HEK293 (cell line): ENCODE measurements at regions not wholly inside any gene's neighbourhood (a gene's known extent, or its start where the extent isn't known, plus 50 kb on each side); places are given as distances from the start of the nearest gene placed in this dataset.

Experiments used
- CTCF ChIA-PET: fragments of 350-600 bp; formaldehyde crosslinking; extraction: SDS; loops from one replicate; lab custom pipeline; 2021; ENCODE audit warnings: antibody characterized with exemption; lab: Yijun Ruan, JAX
- POLR2A ChIA-PET: fragments of 300-600 bp; formaldehyde crosslinking; extraction: SDS; loops from one replicate; lab custom pipeline; 2020; ENCODE audit warnings: antibody characterized with exemption, inconsistent platforms; lab: Yijun Ruan, JAX
- H3K27ac ChIP-seq: fragments of 200-500 bp; sonication (Bioruptor generic); 2 replicates; pipeline ENCODE4 v1.5.1; 2014; ENCODE audit warnings: low read depth, low read length, control low read depth, inconsistent platforms; ENCODE audit errors: extremely low read depth
- H3K36me3 ChIP-seq, 2 experiments: fragments of 200-500 bp in 1 of 2; sonication (Bioruptor generic) in 1 of 2; 1 replicate in 1 of 2; 2 replicates in 1 of 2; pipeline ENCODE4 v1.5.1; 2014 to 2017; ENCODE audit warnings: inconsistent platforms in 2 of 2, low read length in 2 of 2; ENCODE audit not compliant: control insufficient read depth in 2 of 2, insufficient read depth in 1 of 2
- H3K4me1 ChIP-seq: fragments of 200-500 bp; sonication (Bioruptor generic); 2 replicates; pipeline ENCODE4 v1.5.1; 2014; ENCODE audit warnings: mild to moderate bottlenecking, low read length, inconsistent platforms; ENCODE audit not compliant: control insufficient read depth, insufficient read depth
- H3K4me3 ChIP-seq: 2 replicates; pipeline ENCODE4 v1.5.1; 2011; ENCODE audit warnings: low read depth, mild to moderate bottlenecking, control low read depth, low read length, moderate library complexity
- H3K9me3 ChIP-seq: fragments of 200-500 bp; sonication (Bioruptor generic); 2 replicates; pipeline ENCODE4 v1.5.1; 2014; ENCODE audit warnings: low read depth, low read length, inconsistent platforms; ENCODE audit not compliant: control insufficient read depth, insufficient read depth
- PBX3 ChIP-seq: sonication (generic); formaldehyde crosslinking; IDR thresholded peaks from 2 replicates; pipeline ENCODE4 v1.8.1; 2022; ENCODE audit warnings: mild to moderate bottlenecking, moderate library complexity, missing genetic modification reagents
- PRDM10 ChIP-seq: fragments of 450-650 bp; formaldehyde crosslinking; IDR thresholded peaks from 2 replicates; pipeline ENCODE4 v1.5.1; 2016; ENCODE audit warnings: missing biosample characterization, missing genetic modification characterization
- REPIN1 ChIP-seq: fragments of 450-650 bp; formaldehyde crosslinking; IDR thresholded peaks from 2 replicates; pipeline ENCODE4 v1.5.1; 2017; ENCODE audit warnings: missing biosample characterization, missing genetic modification characterization, low read depth
- SETDB1 ChIP-seq: IDR thresholded peaks from one replicate; pipeline ENCODE4 v1.6.1; 2017; ENCODE audit warnings: mild to moderate bottlenecking, low read length, moderate library complexity, mixed read lengths; ENCODE audit not compliant: insufficient read length
- TCF7L2 ChIP-seq: IDR thresholded peaks from 2 replicates; pipeline ENCODE4 v1.6.1; 2011; ENCODE audit warnings: low read depth, mild to moderate bottlenecking, inconsistent platforms, low read length, moderate library complexity, borderline replicate concordance
- ZBTB10 ChIP-seq: fragments of 450-650 bp; formaldehyde crosslinking; IDR thresholded peaks from 2 replicates; pipeline ENCODE4 v1.5.1; 2016; ENCODE audit warnings: missing biosample characterization, missing genetic modification characterization
- ZBTB7A ChIP-seq: fragments of 450-650 bp; formaldehyde crosslinking; IDR thresholded peaks from 2 replicates; pipeline ENCODE4 v1.5.1; 2016; ENCODE audit warnings: low read depth, missing biosample characterization, missing genetic modification characterization
- ZNF114 ChIP-seq: fragments of 450-650 bp; formaldehyde crosslinking; IDR thresholded peaks from 2 replicates; pipeline ENCODE4 v1.5.0; 2017; ENCODE audit warnings: missing biosample characterization, missing genetic modification characterization
- ZNF146 ChIP-seq: fragments of 450-650 bp; formaldehyde crosslinking; IDR thresholded peaks from 2 replicates; pipeline ENCODE4 v1.5.1; 2016; ENCODE audit warnings: missing biosample characterization, missing genetic modification characterization
- ZNF202 ChIP-seq: fragments of 450-650 bp; formaldehyde crosslinking; IDR thresholded peaks from 2 replicates; pipeline ENCODE4 v1.5.1; 2016; ENCODE audit warnings: missing biosample characterization, missing genetic modification characterization, borderline replicate concordance
- ZNF362 ChIP-seq: fragments of 450-650 bp; formaldehyde crosslinking; IDR thresholded peaks from 2 replicates; pipeline ENCODE4 v1.5.1; 2016; ENCODE audit warnings: missing biosample characterization, missing genetic modification characterization
- ZNF549 ChIP-seq: fragments of 450-650 bp; IDR thresholded peaks from 2 replicates; pipeline ENCODE4 v1.5.1; 2018; ENCODE audit warnings: missing biosample characterization, missing genetic modification characterization, mild to moderate bottlenecking, inconsistent platforms, moderate library complexity
- ZNF621 ChIP-seq: fragments of 450-650 bp; formaldehyde crosslinking; IDR thresholded peaks from 2 replicates; pipeline ENCODE4 v1.5.1; 2017; ENCODE audit warnings: missing biosample characterization, missing genetic modification characterization
- ZNF639 ChIP-seq: fragments of 450-650 bp; formaldehyde crosslinking; IDR thresholded peaks from 2 replicates; pipeline ENCODE4 v1.5.1; 2016; ENCODE audit warnings: missing biosample characterization, missing genetic modification characterization
- ZNF677 ChIP-seq: fragments of 450-650 bp; IDR thresholded peaks from 2 replicates; pipeline ENCODE4 v1.5.0; 2018; ENCODE audit warnings: missing biosample characterization, mild to moderate bottlenecking, missing genetic modification characterization, moderate library complexity
- ZNF704 ChIP-seq: fragments of 450-650 bp; formaldehyde crosslinking; IDR thresholded peaks from 2 replicates; pipeline ENCODE4 v1.5.1; 2016; ENCODE audit warnings: missing biosample characterization, missing genetic modification characterization

- H3K4me1 ChIP-seq = no peaks in the 10 kb centered on the region
- no peak overlapping the region for H3K27ac ChIP-seq
- no peak overlapping the region for H3K4me3 ChIP-seq
- TF ChIP-seq ZNF146 (no peak), ZNF202 (no peak), ZNF704 (tag by site-specific recombination) (no peak), TCF7L2 (no peak), ZBTB7A (tag by site-specific recombination) (no peak), ZNF639 (no peak), ZBTB10 (tag by site-specific recombination) (no peak), ZNF549 (tag by site-specific recombination) (no peak), ZNF621 (tag by site-specific recombination) (no peak), ZNF677 (tag by site-specific recombination) (no peak), ZNF114 (no peak), REPIN1 (no peak), SETDB1 (no peak), ZNF362 (no peak), PRDM10 (tag by site-specific recombination) (no peak), PBX3 (CRISPR knock-in tag) (no peak)
- POLR2A ChIA-PET = no interaction called here
- CTCF ChIA-PET = interaction anchor here (0.7 kb wide), 1 partner anchor 48 kb away, joined by 3 read pairs; no protein-coding TSS in a partner anchor
- H3K9me3 ChIP-seq = peaks cover 3% of the 10 kb centered on the region
- no peaks in the 10 kb centered on the region for H3K36me3 ChIP-seq
These were observed 355.2 kb downstream of the PCNX1 start for GRCh38 chr14:71262441-71262840.
